ENCODE measurements at regions not wholly inside any gene's neighbourhood (a gene's known extent, or its start where the extent isn't known, plus 50 kb on each side); places are given as distances from the start of the nearest gene placed in this dataset.

GRCh38 chr12:59375633-59376032, 220.2 kb upstream of the SLC16A7 start:
- Histone ChIP-seq H3K36me3 (no peaks in the 10 kb centered on the region), H3K27me3 (no peaks in the 10 kb centered on the region), H3K4me3 (no peak overlapping the region), H3K4me1 (no peaks in the 10 kb centered on the region), H3K27ac (no peak overlapping the region), H3K9me3 (no peaks in the 10 kb centered on the region)
- no peak for TF ChIP-seq EP300 (IDR thresholded peaks at IDR 0.05)
- TF ChIP-seq, protein P1, sequence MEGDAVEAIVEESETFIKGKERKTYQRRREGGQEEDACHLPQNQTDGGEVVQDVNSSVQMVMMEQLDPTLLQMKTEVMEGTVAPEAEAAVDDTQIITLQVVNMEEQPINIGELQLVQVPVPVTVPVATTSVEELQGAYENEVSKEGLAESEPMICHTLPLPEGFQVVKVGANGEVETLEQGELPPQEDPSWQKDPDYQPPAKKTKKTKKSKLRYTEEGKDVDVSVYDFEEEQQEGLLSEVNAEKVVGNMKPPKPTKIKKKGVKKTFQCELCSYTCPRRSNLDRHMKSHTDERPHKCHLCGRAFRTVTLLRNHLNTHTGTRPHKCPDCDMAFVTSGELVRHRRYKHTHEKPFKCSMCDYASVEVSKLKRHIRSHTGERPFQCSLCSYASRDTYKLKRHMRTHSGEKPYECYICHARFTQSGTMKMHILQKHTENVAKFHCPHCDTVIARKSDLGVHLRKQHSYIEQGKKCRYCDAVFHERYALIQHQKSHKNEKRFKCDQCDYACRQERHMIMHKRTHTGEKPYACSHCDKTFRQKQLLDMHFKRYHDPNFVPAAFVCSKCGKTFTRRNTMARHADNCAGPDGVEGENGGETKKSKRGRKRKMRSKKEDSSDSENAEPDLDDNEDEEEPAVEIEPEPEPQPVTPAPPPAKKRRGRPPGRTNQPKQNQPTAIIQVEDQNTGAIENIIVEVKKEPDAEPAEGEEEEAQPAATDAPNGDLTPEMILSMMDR (IDR thresholded peaks at IDR 0.05), result no peak
- no peak for TF ChIP-seq POLR2A (IDR thresholded peaks at IDR 0.05)
- TF ChIP-seq POLR2AphosphoS5 (IDR thresholded peaks at IDR 0.05), result no peak
- no peak for DNase-seq
- intact Hi-C loops (cut with DNase I; ENCODE audit: low total_unique reads), result no loop called here
- WGBS, 5 donors, result 94 to 96% (median 95%) methylated on average over 4 of the region's 4 CpGs

- WGBS, 5 donors, result 83 to 94% (median 92%) methylated on average over 1 of the region's 1 CpG
- intact Hi-C loops (cut with DNase I; ENCODE audit: low total_unique reads), result no loop called here
- no peak for TF ChIP-seq POLR2AphosphoS5 (IDR thresholded peaks at IDR 0.05)
- no peak for TF ChIP-seq POLR2A (IDR thresholded peaks at IDR 0.05)
- no peak for TF ChIP-seq EP300 (IDR thresholded peaks at IDR 0.05)
- TF ChIP-seq, protein P1 (IDR thresholded peaks at IDR 0.05), result no peak
- no peaks in the 10 kb centered on the region for H3K36me3 ChIP-seq
- H3K27ac ChIP-seq, result no peak overlapping the region
- no peak overlapping the region for H3K4me3 ChIP-seq
- no peak for DNase-seq
- no peaks in the 10 kb centered on the region for H3K4me1 ChIP-seq
- no peaks in the 10 kb centered on the region for H3K27me3 ChIP-seq
- no peaks in the 10 kb centered on the region for H3K9me3 ChIP-seq
Measured at GRCh38 chr12:59374783-59375182, 221.0 kb upstream of the SLC16A7 start.

GRCh38 chr12:59372956-59373355, 222.9 kb upstream of the SLC16A7 start:
- H3K36me3 ChIP-seq, result no peaks in the 10 kb centered on the region
- intact Hi-C loops (cut with DNase I; ENCODE audit: low total_unique reads), result no loop called here
- H3K27me3 ChIP-seq, result no peaks in the 10 kb centered on the region
- no peak overlapping the region for H3K4me3 ChIP-seq
- DNase-seq, result peak in 1 of 2 donors; percentile 25
- TF ChIP-seq EP300 (IDR thresholded peaks at IDR 0.05) (no peak), POLR2AphosphoS5 (IDR thresholded peaks at IDR 0.05) (no peak), POLR2A (IDR thresholded peaks at IDR 0.05) (no peak)
- TF ChIP-seq, protein P1 (IDR thresholded peaks at IDR 0.05), result no peak
- WGBS, 5 donors, result 55 to 76% (median 66%) methylated on average over 3 of the region's 3 CpGs
- peaks cover 0 to 5% (median 0%) of the 10 kb centered on the region in 4 donors for H3K4me1 ChIP-seq
- no peaks in the 10 kb centered on the region for H3K9me3 ChIP-seq
- H3K27ac ChIP-seq, result no peak overlapping the region

DNA sequence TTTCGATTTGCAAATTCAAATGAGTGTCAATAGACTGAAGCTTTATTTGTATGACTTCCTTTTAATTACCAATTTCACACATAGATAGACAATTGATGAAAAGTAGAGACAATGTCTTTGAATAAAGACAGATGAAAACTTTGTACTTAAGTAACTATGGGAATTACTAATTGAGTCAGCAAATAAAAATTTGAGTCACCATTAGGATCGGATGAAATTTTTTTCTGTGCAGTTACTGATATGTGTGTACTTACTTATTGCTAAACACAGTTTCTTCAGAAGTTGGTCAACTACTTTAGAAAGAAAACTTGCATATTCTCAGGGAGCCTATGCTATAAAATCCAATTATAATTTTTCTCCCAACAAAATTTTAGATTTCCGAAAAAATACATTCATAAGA, 224.9 kb upstream of the SLC16A7 start:
- Histone ChIP-seq H3K4me1 (peaks cover 0 to 21% (median 2%) of the 10 kb centered on the region in 4 donors), H3K4me3 (no peak overlapping the region), H3K27ac (no peak overlapping the region), H3K27me3 (no peaks in the 10 kb centered on the region), H3K9me3 (no peaks in the 10 kb centered on the region), H3K36me3 (no peaks in the 10 kb centered on the region)
- 79 to 86% (median 85%) methylated on average over 3 of the region's 3 CpGs for WGBS, 5 donors
- intact Hi-C loops (cut with DNase I; ENCODE audit: low total_unique reads), result no loop called here
- no peak for TF ChIP-seq EP300 (IDR thresholded peaks at IDR 0.05)
- TF ChIP-seq POLR2A (IDR thresholded peaks at IDR 0.05), result no peak
- TF ChIP-seq, protein P1 (IDR thresholded peaks at IDR 0.05), result no peak
- no peak for TF ChIP-seq POLR2AphosphoS5 (IDR thresholded peaks at IDR 0.05)
- DNase-seq, result no peak

Measured in stomach (tissue), 8 donors.